Spleen (tissue), 11 donors: ENCODE measurements at regions not wholly inside any gene's neighbourhood (a gene's known extent, or its start where the extent isn't known, plus 50 kb on each side); places are given as distances from the start of the nearest gene placed in this dataset.

Experiments
- DNase-seq: peaks from one replicate; pipeline ENCODE4 v3.0.0-alpha.2; 2020
- H3K27ac ChIP-seq, 8 donors: fragments of 200-600 bp; sonication (generic) in 7 of 8; 1 replicate in 4 of 8; 2 replicates in 4 of 8; pipeline versions ENCODE4 v1.5.0 to v1.8.0; 2016 to 2021; ENCODE audit warnings: inconsistent platforms in 4 of 8, mild to moderate bottlenecking in 4 of 8, moderate library complexity in 1 of 8
- H3K27me3 ChIP-seq, 7 donors: fragments of 200-600 bp; sonication (generic) in 6 of 7; replicated peaks in 1 of 7; 1 replicate in 4 of 7; 2 replicates in 3 of 7; pipeline versions ENCODE4 v1.5.0 to v1.8.0; 2016 to 2021; ENCODE audit warnings: inconsistent platforms in 3 of 7, mild to moderate bottlenecking in 1 of 7
- H3K36me3 ChIP-seq, 6 donors: fragments of 200-600 bp; sonication (generic) in 5 of 6; 1 replicate in 4 of 6; 2 replicates in 2 of 6; pipeline versions ENCODE4 v1.5.0 to v1.8.0; 2016 to 2021; ENCODE audit warnings: inconsistent platforms in 2 of 6
- H3K4me1 ChIP-seq, 6 donors: fragments of 200-600 bp; sonication (generic) in 5 of 6; 1 replicate in 3 of 6; 2 replicates in 3 of 6; pipeline versions ENCODE4 v1.5.0 to v1.8.0; 2016 to 2021; ENCODE audit warnings: inconsistent platforms in 3 of 6
- H3K4me3 ChIP-seq, 8 donors: fragments of 200-600 bp; sonication (generic) in 7 of 8; 1 replicate in 4 of 8; 2 replicates in 4 of 8; pipeline versions ENCODE4 v1.5.0 to v1.8.0; 2016 to 2021; ENCODE audit warnings: inconsistent platforms in 4 of 8, mild to moderate bottlenecking in 4 of 8, moderate library complexity in 2 of 8
- H3K9me3 ChIP-seq, 8 donors: fragments of 200-600 bp; sonication (generic) in 7 of 8; 1 replicate in 4 of 8; 2 replicates in 4 of 8; pipeline versions ENCODE4 v1.5.0 to v1.8.0; 2016 to 2021; ENCODE audit warnings: inconsistent platforms in 4 of 8
- CTCF ChIP-seq, 11 experiments: fragments of 200-600 bp in 7 of 11; fragments of 450-650 bp in 4 of 11; sonication (generic) in 4 of 11; IDR thresholded peaks in 8 of 11; conservative IDR thresholded peaks in 3 of 11; 1 replicate in 7 of 11; 2 replicates in 4 of 11; pipeline versions ENCODE4 v1.4.0 to v1.8.0; 2016 to 2021; ENCODE audit warnings: antibody characterized with exemption in 11 of 11, inconsistent platforms in 4 of 11, mild to moderate bottlenecking in 1 of 11
- POLR2A ChIP-seq, 3 donors: fragments of 450-650 bp; IDR thresholded peaks; one replicate each; pipeline ENCODE4 v1.5.1; 2017; ENCODE audit warnings: antibody characterized with exemption in 3 of 3, mild to moderate bottlenecking in 1 of 3
- POLR2AphosphoS5 ChIP-seq, 3 donors: sonication (generic); formaldehyde crosslinking; IDR thresholded peaks; one replicate each; pipeline ENCODE4 v1.5.1; 2017; ENCODE audit warnings: antibody characterized with exemption in 3 of 3
- WGBS, 5 donors: extraction: QIAGEN DNeasy Blood & Tissue Kit in 3 of 5; methylation state at CpG; one replicate each; pipeline versions ENCODE4 v1.1.5 to v1.1.7; 2013 to 2018; 5-methylcytosine and 5-hydroxymethylcytosine counted together
- intact Hi-C: fragments of 100-400 bp; cut with DNase I; formaldehyde crosslinking; loops from one replicate; pipeline ENCODE4 v1.15.0; 2023; ENCODE audit warnings: low total_unique reads
- donor health status: healthy with polysubstance abuse.
- donor health status: DM: no; HTN: no; CAD: no; lungs with moderate emphysema.
- donor health status: DM: no; HTN: no; CAD: no.
- donor health status: Bipolar disorder and iron deficiency.
- donor health status: healthy.
- donor health status: DM: no; HTN: no; CAD: no.
- donor health status: DM: yes; HTN: yes; CAD: no.

GRCh38 chr4:187238646-187239045 lies 515.0 kb upstream of the FAT1 start:
- Histone ChIP-seq H3K27me3 (no peaks in the 10 kb centered on the region), H3K4me3 (no peak overlapping the region), H3K4me1 (no peaks in the 10 kb centered on the region), H3K9me3 (peaks cover 0 to 21% (median 4%) of the 10 kb centered on the region in 8 donors), H3K36me3 (no peaks in the 10 kb centered on the region), H3K27ac (no peak overlapping the region)
- TF ChIP-seq POLR2AphosphoS5 (IDR thresholded peaks at IDR 0.05) (no peak), CTCF (IDR thresholded peaks at IDR 0.05 in 8 of 11, conservative IDR thresholded peaks at IDR 0.05 in 3 of 11) (no peak), POLR2A (IDR thresholded peaks at IDR 0.05) (no peak)
- intact Hi-C loops: no loop called here
- DNase-seq: no peak

- WGBS, 5 donors: 59 to 77% (median 67%) methylated on average over 4 of the region's 4 CpGs
- Histone ChIP-seq H3K9me3 (peaks cover 0 to 10% (median 0%) of the 10 kb centered on the region in 8 donors), H3K36me3 (no peaks in the 10 kb centered on the region), H3K4me3 (no peak overlapping the region), H3K27ac (no peak overlapping the region), H3K4me1 (no peaks in the 10 kb centered on the region), H3K27me3 (no peaks in the 10 kb centered on the region)
- intact Hi-C loops: no loop called here
- no peak for DNase-seq
- TF ChIP-seq POLR2AphosphoS5 (IDR thresholded peaks at IDR 0.05): no peak
- TF ChIP-seq POLR2A (IDR thresholded peaks at IDR 0.05): no peak
- no peak for TF ChIP-seq CTCF (IDR thresholded peaks at IDR 0.05 in 8 of 11, conservative IDR thresholded peaks at IDR 0.05 in 3 of 11)
These were observed 528.2 kb upstream of the FAT1 start for GRCh38 chr4:187251896-187252295.

- H3K27ac ChIP-seq: no peak overlapping the region
- TF ChIP-seq CTCF (IDR thresholded peaks at IDR 0.05 in 8 of 11, conservative IDR thresholded peaks at IDR 0.05 in 3 of 11) (no peak), POLR2AphosphoS5 (IDR thresholded peaks at IDR 0.05) (no peak), POLR2A (IDR thresholded peaks at IDR 0.05) (no peak)
- intact Hi-C loops: no loop called here
- H3K36me3 ChIP-seq: no peaks in the 10 kb centered on the region
- WGBS, 5 donors: 62 to 76% (median 72%) methylated on average over 6 of the region's 6 CpGs
- no peaks in the 10 kb centered on the region for H3K27me3 ChIP-seq
- peaks cover 0 to 12% (median 0%) of the 10 kb centered on the region in 8 donors for H3K9me3 ChIP-seq
- H3K4me3 ChIP-seq: no peak overlapping the region
- no peaks in the 10 kb centered on the region for H3K4me1 ChIP-seq
- DNase-seq: no peak
These were observed 533.2 kb upstream of the FAT1 start for GRCh38 chr4:187256897-187257296.

GRCh38 chr4:187258651-187259401 lies 535.2 kb upstream of the FAT1 start:
- DNase-seq: no peak
- no peak overlapping the region for H3K27ac ChIP-seq
- intact Hi-C loops: no loop called here
- H3K4me1 ChIP-seq: no peaks in the 10 kb centered on the region
- no peaks in the 10 kb centered on the region for H3K36me3 ChIP-seq
- no peak for TF ChIP-seq POLR2A (IDR thresholded peaks at IDR 0.05)
- no peak for TF ChIP-seq POLR2AphosphoS5 (IDR thresholded peaks at IDR 0.05)
- TF ChIP-seq CTCF (IDR thresholded peaks at IDR 0.05 in 8 of 11, conservative IDR thresholded peaks at IDR 0.05 in 3 of 11): no peak
- no peak overlapping the region for H3K4me3 ChIP-seq
- H3K27me3 ChIP-seq: no peaks in the 10 kb centered on the region
- peaks cover 0 to 9% (median 0%) of the 10 kb centered on the region in 8 donors for H3K9me3 ChIP-seq
- 49 to 54% (median 54%) methylated on average over 7 of the region's 7 CpGs for WGBS, 5 donors
